HepG2 (cell line): ENCODE measurements at regions not wholly inside any gene's neighbourhood (a gene's known extent, or its start where the extent isn't known, plus 50 kb on each side); places are given as distances from the start of the nearest gene placed in this dataset.
A peak's percentile ranks its signal among the peaks of the same experiment; 100 is the strongest.

ENCODE experiments used
- ATF4 ChIP-seq, 2 experiments: fragments of 450-650 bp in 1 of 2; sonication (generic) in 1 of 2; formaldehyde crosslinking; IDR thresholded peaks; 2 replicates each; pipeline versions ENCODE4 v1.5.0 to v1.8.0; 2020 to 2022; ENCODE audit warnings: mild to moderate bottlenecking in 1 of 2, missing genetic modification reagents in 1 of 2
- CREB3 ChIP-seq: sonication (generic); formaldehyde crosslinking; IDR thresholded peaks from 2 replicates; pipeline ENCODE4 v1.5.0; 2020; ENCODE audit warnings: missing genetic modification reagents
- FLYWCH1 ChIP-seq: sonication (generic); formaldehyde crosslinking; IDR thresholded peaks from 2 replicates; pipeline ENCODE4 v1.8.1; 2023; ENCODE audit warnings: mild to moderate bottlenecking, missing genetic modification reagents
- GZF1 ChIP-seq: sonication (generic); formaldehyde crosslinking; IDR thresholded peaks from 2 replicates; pipeline ENCODE4 v1.5.1; 2020; ENCODE audit warnings: mild to moderate bottlenecking, missing genetic modification reagents
- HHEX ChIP-seq: IDR thresholded peaks from 2 replicates; pipeline ENCODE4 v1.6.1; 2016; ENCODE audit warnings: control low read depth
- MTA1 ChIP-seq: sonication (generic); formaldehyde crosslinking; IDR thresholded peaks from 2 replicates; pipeline ENCODE4 v1.4.0; 2020; ENCODE audit warnings: missing genetic modification reagents, mild to moderate bottlenecking, borderline replicate concordance
- MXD1 ChIP-seq: sonication (generic); formaldehyde crosslinking; IDR thresholded peaks from 2 replicates; pipeline ENCODE4 v1.4.0; 2020; ENCODE audit warnings: mild to moderate bottlenecking, missing genetic modification reagents
- NCOA2 ChIP-seq: sonication (generic); formaldehyde crosslinking; IDR thresholded peaks from 2 replicates; pipeline ENCODE4 v1.8.0; 2022; ENCODE audit warnings: inconsistent platforms
- PHB2 ChIP-seq: fragments of 450-650 bp; IDR thresholded peaks from 2 replicates; pipeline ENCODE4 v1.6.1; 2018; ENCODE audit not compliant: partially characterized antibody
- PPARG ChIP-seq: conservative IDR thresholded peaks from 2 replicates; pipeline ENCODE4 v1.6.1; 2016; ENCODE audit warnings: missing biosample characterization, missing genetic modification reagents
- RBFOX2 ChIP-seq: fragments of 200-400 bp; formaldehyde crosslinking; IDR thresholded peaks from 2 replicates; pipeline ENCODE4 v1.6.1; 2017; ENCODE audit warnings: low read depth, mild to moderate bottlenecking, low read length
- RNF219 ChIP-seq: sonication (generic); formaldehyde crosslinking; IDR thresholded peaks from 2 replicates; pipeline ENCODE4 v1.5.0; 2020; ENCODE audit warnings: mild to moderate bottlenecking, missing genetic modification reagents
- SAP130 ChIP-seq: IDR thresholded peaks from 2 replicates; pipeline ENCODE4 v1.6.1; 2016; ENCODE audit warnings: low read depth
- SOX6 ChIP-seq, 2 experiments: fragments of 450-650 bp in 1 of 2; sonication (generic) in 1 of 2; formaldehyde crosslinking in 1 of 2; IDR thresholded peaks; 2 replicates each; pipeline versions ENCODE4 v1.4.0 to v1.6.1; 2017 to 2020; ENCODE audit warnings: antibody characterized with exemption in 1 of 2, mild to moderate bottlenecking in 1 of 2, missing genetic modification reagents in 1 of 2
- ZBTB34 ChIP-seq: sonication (generic); formaldehyde crosslinking; IDR thresholded peaks from 2 replicates; pipeline ENCODE4 v1.8.0; 2022; ENCODE audit warnings: mild to moderate bottlenecking, missing genetic modification reagents
- ZNF224 ChIP-seq: sonication (generic); formaldehyde crosslinking; IDR thresholded peaks from 2 replicates; pipeline ENCODE4 v1.5.0; 2020; ENCODE audit warnings: mild to moderate bottlenecking, missing genetic modification reagents
- ZNF337 ChIP-seq: sonication (generic); formaldehyde crosslinking; IDR thresholded peaks from 2 replicates; pipeline ENCODE4 v1.5.1; 2020; ENCODE audit warnings: missing genetic modification reagents, low read depth, mild to moderate bottlenecking, borderline replicate concordance
- ZNF512 ChIP-seq: sonication (generic); formaldehyde crosslinking; IDR thresholded peaks from 2 replicates; pipeline ENCODE4 v1.4.0; 2020; ENCODE audit warnings: mild to moderate bottlenecking, missing genetic modification reagents

- TF ChIP-seq PHB2 (no peak), ATF4 (CRISPR knock-in tag; IDR thresholded peaks at IDR 0.05) (peak in 1 of 2 experiments; percentile 79; a peak in 2 of 4 replicates), ZNF512 (no peak), GZF1 (0 out of 2 replicates have a peak, but pooled peaks have one; percentile 77), CREB3 (no peak), SAP130 (peak; percentile 91), MTA1 (CRISPR knock-in tag) (peak; percentile 99), ZNF337 (CRISPR knock-in tag) (no peak; the same call in 1 of the 2 replicates), SOX6 (IDR thresholded peaks at IDR 0.05) (no peak), SOX6 (CRISPR knock-in tag; IDR thresholded peaks at IDR 0.05) (peak; percentile 98), HHEX (CRISPR knock-in tag) (peak; percentile 98), RBFOX2 (no peak), RNF219 (CRISPR knock-in tag) (no peak), NCOA2 (peak; percentile 99), MXD1 (CRISPR knock-in tag) (peak; percentile 69; the same call in 1 of the 2 replicates), PPARG (CRISPR knock-in tag) (peak; percentile 96), ZBTB34 (peak; percentile 95), FLYWCH1 (CRISPR knock-in tag) (no peak), ZNF224 (peak; percentile 75; the same call in 1 of the 2 replicates)
Observed at GRCh38 chr1:58884706-58885661, 101.1 kb upstream of the JUN start (continued).
